ENCODE measurements at regions not wholly inside any gene's neighbourhood (a gene's known extent, or its start where the extent isn't known, plus 50 kb on each side); places are given as distances from the start of the nearest gene placed in this dataset.

- TF ChIP-seq ARID4B (CRISPR knock-in tag; IDR thresholded peaks at IDR 0.05; ENCODE audit: borderline replicate concordance), result no peak
- no peak for TF ChIP-seq ZNF138 (CRISPR knock-in tag; conservative IDR thresholded peaks at IDR 0.05)
- no peak for TF ChIP-seq ESRRA (CRISPR knock-in tag; IDR thresholded peaks at IDR 0.05; ENCODE audit: borderline replicate concordance)
- TF ChIP-seq EMX1 (CRISPR knock-in tag; IDR thresholded peaks at IDR 0.05), result no peak
Observed at GRCh38 chr13:56019606-56020005, 1121.1 kb upstream of the PRR20A start (continued).

- no peak overlapping the region for H3K27ac Mint-ChIP-seq
- H3K9me3 Mint-ChIP-seq, result peaks cover 25% of the 10 kb centered on the region
- H3K36me3 Mint-ChIP-seq, result no peaks in the 10 kb centered on the region; the same call in 1 of the 2 replicates
- DNase-seq (ENCODE audit: low spot score) (no peak), ATAC-seq (no peak)
- ChIA-PET CTCF (no interaction called here), POLR2A (no interaction called here)
- H3K4me1 Mint-ChIP-seq, result peaks cover 20% of the 10 kb centered on the region
- no peaks in the 10 kb centered on the region for H3K27me3 Mint-ChIP-seq (ENCODE audit: low read depth)
- no peak overlapping the region for H3K4me3 Mint-ChIP-seq
- no peak for TF ChIP-seq ZMAT4 (CRISPR knock-in tag; IDR thresholded peaks at IDR 0.05)
- TF ChIP-seq SMAD3 (CRISPR knock-in tag; IDR thresholded peaks at IDR 0.05; ENCODE audit: borderline replicate concordance), result no peak
- no peak for TF ChIP-seq IRF1 (CRISPR knock-in tag; IDR thresholded peaks at IDR 0.05)
Observed at GRCh38 chr13:56020425-56020824, 1120.3 kb upstream of the PRR20A start.

- H3K4me3 Mint-ChIP-seq, result no peak overlapping the region
- ATAC-seq, result no peak
- H3K9me3 Mint-ChIP-seq, result peaks cover 32% of the 10 kb centered on the region
- peaks cover under 1% of the 10 kb centered on the region; the same call in 1 of the 2 replicates for H3K4me1 Mint-ChIP-seq
- POLR2A ChIA-PET, result no interaction called here
- CTCF ChIA-PET, result no interaction called here
- DNase-seq (ENCODE audit: low spot score), result no peak
- H3K27me3 Mint-ChIP-seq (ENCODE audit: low read depth), result peaks cover 5% of the 10 kb centered on the region; the same call in 1 of the 2 replicates
- peaks cover 22% of the 10 kb centered on the region for H3K36me3 Mint-ChIP-seq
- TF ChIP-seq TP53 (CRISPR knock-in tag; IDR thresholded peaks at IDR 0.05) (no peak), JAZF1 (CRISPR knock-in tag; IDR thresholded peaks at IDR 0.05) (no peak), PRDM15 (CRISPR knock-in tag; IDR thresholded peaks at IDR 0.05) (no peak), MAX (CRISPR knock-in tag; IDR thresholded peaks at IDR 0.05) (no peak), ETV6 (CRISPR knock-in tag; IDR thresholded peaks at IDR 0.05) (no peak), ZNF121 (CRISPR knock-in tag; IDR thresholded peaks at IDR 0.05) (no peak), KAT7 (CRISPR knock-in tag; IDR thresholded peaks at IDR 0.05; ENCODE audit: borderline replicate concordance) (no peak), NFATC4 (CRISPR knock-in tag; IDR thresholded peaks at IDR 0.05) (no peak), ZMAT4 (CRISPR knock-in tag; IDR thresholded peaks at IDR 0.05) (no peak), ZBTB21 (CRISPR knock-in tag; IDR thresholded peaks at IDR 0.05; ENCODE audit: borderline replicate concordance) (no peak), OVOL2 (CRISPR knock-in tag; IDR thresholded peaks at IDR 0.05; ENCODE audit: borderline replicate concordance) (no peak), ELF4 (CRISPR knock-in tag; IDR thresholded peaks at IDR 0.05; ENCODE audit: low read depth) (no peak), NR1H2 (CRISPR knock-in tag; IDR thresholded peaks at IDR 0.05) (no peak)
- H3K27ac Mint-ChIP-seq, result no peak overlapping the region
Observed at GRCh38 chr13:56039992-56040391, 1100.7 kb upstream of the PRR20A start.
